ENCODE measurements at regions not wholly inside any gene's neighbourhood (a gene's known extent, or its start where the extent isn't known, plus 50 kb on each side); places are given as distances from the start of the nearest gene placed in this dataset.

DNA sequence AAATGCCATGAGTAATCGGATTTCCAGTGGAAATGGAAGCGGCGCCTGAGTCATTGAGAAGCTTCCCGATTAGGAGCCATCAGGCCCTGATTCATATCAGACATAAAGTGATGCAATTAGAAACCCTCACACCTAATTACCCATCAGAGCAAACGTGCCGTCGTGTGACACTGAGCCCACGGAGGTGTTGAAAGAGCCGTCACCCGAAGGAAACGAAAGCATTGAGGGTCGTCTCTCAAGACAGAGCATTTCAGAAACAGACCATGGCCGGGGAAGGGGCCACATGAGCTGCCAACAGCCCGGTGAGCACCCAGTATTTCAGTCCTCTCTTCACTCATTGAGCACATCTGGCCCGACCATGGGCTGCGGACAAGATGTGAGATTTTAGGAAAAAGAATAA lies 829.3 kb downstream of the TBC1D22A start:
- Histone ChIP-seq H3K9ac (ENCODE audit: low read length) (no peak overlapping the region), H3K9me3 (ENCODE audit: control insufficient read depth in 1 of 2, insufficient read depth in 1 of 2, low read depth in 1 of 2, low read length in 2 of 2) (no peaks in the 10 kb centered on the region), H3K4me3 (replicated peaks in 1 of 2; ENCODE audit: low read depth in 1 of 2, low read length in 2 of 2) (no peak overlapping the region), H2AFZ (ENCODE audit: low read depth, low read length, poor library complexity, severe bottlenecking) (no peak overlapping the region), H3K27ac (ENCODE audit: low read depth, low read length) (no peak overlapping the region), H3K36me3 (ENCODE audit: control insufficient read depth in 1 of 2, insufficient read depth in 2 of 2, low read length in 2 of 2) (no peaks in the 10 kb centered on the region), H3K9me2 (ENCODE audit: insufficient read depth) (no peaks in the 10 kb centered on the region), H3K79me2 (ENCODE audit: insufficient read depth, low read length) (no peaks in the 10 kb centered on the region), H4K20me1 (ENCODE audit: insufficient read depth) (no peaks in the 10 kb centered on the region), H3K4me2 (ENCODE audit: low read length) (no peak overlapping the region), H3K4me1 (ENCODE audit: control insufficient read depth in 1 of 2, insufficient read depth in 2 of 2, low read length in 2 of 2) (no peaks in the 10 kb centered on the region), H3K27me3 (ENCODE audit: insufficient read depth, low read length) (no peaks in the 10 kb centered on the region)
- RAD21 ChIA-PET (ENCODE audit: low non-redundant PET in 1 of 2, low total read pairs in 2 of 2, uncharacterized antibody in 2 of 2, unreplicated experiment in 2 of 2), result no interaction called here
- CTCF ChIA-PET, result no interaction called here
- intact Hi-C loops (cut with micrococcal nuclease), result no loop called here
- DNase-seq (ENCODE audit: low read depth, low spot score), result no peak
- POLR2A ChIA-PET, result no interaction called here
- ATAC-seq, result no peak
- BruUV-seq (replicated peaks), result no TSS peak
- TF ChIP-seq ELF1 (IDR thresholded peaks at IDR 0.05; ENCODE audit: borderline replicate concordance, low read depth), result no peak
- TF ChIP-seq POLR2A (IDR thresholded peaks at IDR 0.05; ENCODE audit: borderline replicate concordance, extremely low read depth, insufficient read depth, insufficient read length), result no peak

DNA sequence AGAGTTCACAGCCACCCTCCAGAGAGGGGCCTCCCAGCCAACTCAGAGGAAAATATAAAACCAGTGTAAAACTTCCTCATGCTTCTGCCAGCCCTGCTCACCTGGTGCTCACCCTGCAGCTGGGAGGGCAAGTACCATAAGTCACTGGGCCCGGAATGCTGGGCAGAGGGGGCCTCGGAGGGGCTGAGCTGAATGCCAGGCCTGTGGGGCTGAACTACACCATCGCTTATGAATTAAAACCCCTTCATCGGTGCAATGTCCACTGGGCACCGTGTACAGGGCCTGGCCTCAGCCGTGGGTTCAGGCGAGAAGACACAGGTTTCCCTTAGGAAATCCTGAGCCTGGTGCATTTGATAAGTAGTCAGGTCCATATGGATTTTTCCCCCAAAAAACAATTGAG lies 828.6 kb downstream of the TBC1D22A start:
- no peaks in the 10 kb centered on the region for H3K9me3 ChIP-seq (ENCODE audit: control insufficient read depth in 1 of 2, insufficient read depth in 1 of 2, low read depth in 1 of 2, low read length in 2 of 2)
- BruUV-seq (replicated peaks), result no TSS peak
- no peak overlapping the region for H2AFZ ChIP-seq (ENCODE audit: low read depth, low read length, poor library complexity, severe bottlenecking)
- TF ChIP-seq, protein P1, sequence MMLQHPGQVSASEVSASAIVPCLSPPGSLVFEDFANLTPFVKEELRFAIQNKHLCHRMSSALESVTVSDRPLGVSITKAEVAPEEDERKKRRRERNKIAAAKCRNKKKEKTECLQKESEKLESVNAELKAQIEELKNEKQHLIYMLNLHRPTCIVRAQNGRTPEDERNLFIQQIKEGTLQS (IDR thresholded peaks at IDR 0.05), result no peak
- TF ChIP-seq EGR1 (IDR thresholded peaks at IDR 0.05; ENCODE audit: low read depth) (no peak), POLR2A (IDR thresholded peaks at IDR 0.05; ENCODE audit: borderline replicate concordance, extremely low read depth, insufficient read depth, insufficient read length) (no peak), FOSL1 (IDR thresholded peaks at IDR 0.05; ENCODE audit: low read depth) (no peak), SP1 (IDR thresholded peaks at IDR 0.05; ENCODE audit: low read depth) (no peak), ZFX (IDR thresholded peaks at IDR 0.05) (no peak), CBX3 (IDR thresholded peaks at IDR 0.05; ENCODE audit: low read depth) (no peak), ZNF274 (IDR thresholded peaks at IDR 0.05; ENCODE audit: low read depth, low read length) (no peak)
- TF ChIP-seq, protein P2, sequence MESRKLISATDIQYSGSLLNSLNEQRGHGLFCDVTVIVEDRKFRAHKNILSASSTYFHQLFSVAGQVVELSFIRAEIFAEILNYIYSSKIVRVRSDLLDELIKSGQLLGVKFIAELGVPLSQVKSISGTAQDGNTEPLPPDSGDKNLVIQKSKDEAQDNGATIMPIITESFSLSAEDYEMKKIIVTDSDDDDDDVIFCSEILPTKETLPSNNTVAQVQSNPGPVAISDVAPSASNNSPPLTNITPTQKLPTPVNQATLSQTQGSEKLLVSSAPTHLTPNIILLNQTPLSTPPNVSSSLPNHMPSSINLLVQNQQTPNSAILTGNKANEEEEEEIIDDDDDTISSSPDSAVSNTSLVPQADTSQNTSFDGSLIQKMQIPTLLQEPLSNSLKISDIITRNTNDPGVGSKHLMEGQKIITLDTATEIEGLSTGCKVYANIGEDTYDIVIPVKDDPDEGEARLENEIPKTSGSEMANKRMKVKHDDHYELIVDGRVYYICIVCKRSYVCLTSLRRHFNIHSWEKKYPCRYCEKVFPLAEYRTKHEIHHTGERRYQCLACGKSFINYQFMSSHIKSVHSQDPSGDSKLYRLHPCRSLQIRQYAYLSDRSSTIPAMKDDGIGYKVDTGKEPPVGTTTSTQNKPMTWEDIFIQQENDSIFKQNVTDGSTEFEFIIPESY (IDR thresholded peaks at IDR 0.05; ENCODE audit: extremely low read depth, insufficient replicate concordance, low read length), result no peak
- TF ChIP-seq, protein P3, sequence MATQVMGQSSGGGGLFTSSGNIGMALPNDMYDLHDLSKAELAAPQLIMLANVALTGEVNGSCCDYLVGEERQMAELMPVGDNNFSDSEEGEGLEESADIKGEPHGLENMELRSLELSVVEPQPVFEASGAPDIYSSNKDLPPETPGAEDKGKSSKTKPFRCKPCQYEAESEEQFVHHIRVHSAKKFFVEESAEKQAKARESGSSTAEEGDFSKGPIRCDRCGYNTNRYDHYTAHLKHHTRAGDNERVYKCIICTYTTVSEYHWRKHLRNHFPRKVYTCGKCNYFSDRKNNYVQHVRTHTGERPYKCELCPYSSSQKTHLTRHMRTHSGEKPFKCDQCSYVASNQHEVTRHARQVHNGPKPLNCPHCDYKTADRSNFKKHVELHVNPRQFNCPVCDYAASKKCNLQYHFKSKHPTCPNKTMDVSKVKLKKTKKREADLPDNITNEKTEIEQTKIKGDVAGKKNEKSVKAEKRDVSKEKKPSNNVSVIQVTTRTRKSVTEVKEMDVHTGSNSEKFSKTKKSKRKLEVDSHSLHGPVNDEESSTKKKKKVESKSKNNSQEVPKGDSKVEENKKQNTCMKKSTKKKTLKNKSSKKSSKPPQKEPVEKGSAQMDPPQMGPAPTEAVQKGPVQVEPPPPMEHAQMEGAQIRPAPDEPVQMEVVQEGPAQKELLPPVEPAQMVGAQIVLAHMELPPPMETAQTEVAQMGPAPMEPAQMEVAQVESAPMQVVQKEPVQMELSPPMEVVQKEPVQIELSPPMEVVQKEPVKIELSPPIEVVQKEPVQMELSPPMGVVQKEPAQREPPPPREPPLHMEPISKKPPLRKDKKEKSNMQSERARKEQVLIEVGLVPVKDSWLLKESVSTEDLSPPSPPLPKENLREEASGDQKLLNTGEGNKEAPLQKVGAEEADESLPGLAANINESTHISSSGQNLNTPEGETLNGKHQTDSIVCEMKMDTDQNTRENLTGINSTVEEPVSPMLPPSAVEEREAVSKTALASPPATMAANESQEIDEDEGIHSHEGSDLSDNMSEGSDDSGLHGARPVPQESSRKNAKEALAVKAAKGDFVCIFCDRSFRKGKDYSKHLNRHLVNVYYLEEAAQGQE (IDR thresholded peaks at IDR 0.05; ENCODE audit: low read depth), result no peak
- TF ChIP-seq, protein P4, sequence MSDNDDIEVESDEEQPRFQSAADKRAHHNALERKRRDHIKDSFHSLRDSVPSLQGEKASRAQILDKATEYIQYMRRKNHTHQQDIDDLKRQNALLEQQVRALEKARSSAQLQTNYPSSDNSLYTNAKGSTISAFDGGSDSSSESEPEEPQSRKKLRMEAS (IDR thresholded peaks at IDR 0.05), result no peak
- TF ChIP-seq, protein P5, sequence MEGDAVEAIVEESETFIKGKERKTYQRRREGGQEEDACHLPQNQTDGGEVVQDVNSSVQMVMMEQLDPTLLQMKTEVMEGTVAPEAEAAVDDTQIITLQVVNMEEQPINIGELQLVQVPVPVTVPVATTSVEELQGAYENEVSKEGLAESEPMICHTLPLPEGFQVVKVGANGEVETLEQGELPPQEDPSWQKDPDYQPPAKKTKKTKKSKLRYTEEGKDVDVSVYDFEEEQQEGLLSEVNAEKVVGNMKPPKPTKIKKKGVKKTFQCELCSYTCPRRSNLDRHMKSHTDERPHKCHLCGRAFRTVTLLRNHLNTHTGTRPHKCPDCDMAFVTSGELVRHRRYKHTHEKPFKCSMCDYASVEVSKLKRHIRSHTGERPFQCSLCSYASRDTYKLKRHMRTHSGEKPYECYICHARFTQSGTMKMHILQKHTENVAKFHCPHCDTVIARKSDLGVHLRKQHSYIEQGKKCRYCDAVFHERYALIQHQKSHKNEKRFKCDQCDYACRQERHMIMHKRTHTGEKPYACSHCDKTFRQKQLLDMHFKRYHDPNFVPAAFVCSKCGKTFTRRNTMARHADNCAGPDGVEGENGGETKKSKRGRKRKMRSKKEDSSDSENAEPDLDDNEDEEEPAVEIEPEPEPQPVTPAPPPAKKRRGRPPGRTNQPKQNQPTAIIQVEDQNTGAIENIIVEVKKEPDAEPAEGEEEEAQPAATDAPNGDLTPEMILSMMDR (IDR thresholded peaks at IDR 0.05 in 2 of 3, conservative IDR thresholded peaks at IDR 0.05 in 1 of 3; ENCODE audit: borderline replicate concordance in 1 of 3, insufficient read depth in 1 of 3, low read depth in 2 of 3, low read length in 2 of 3), result no peak
- H3K79me2 ChIP-seq (ENCODE audit: insufficient read depth, low read length), result no peaks in the 10 kb centered on the region
- ChIA-PET CTCF (no interaction called here), POLR2A (no interaction called here), RAD21 (ENCODE audit: low non-redundant PET in 1 of 2, low total read pairs in 2 of 2, uncharacterized antibody in 2 of 2, unreplicated experiment in 2 of 2) (no interaction called here)
- ATAC-seq (no peak), DNase-seq (ENCODE audit: low read depth, low spot score) (no peak)
- no peak overlapping the region for H3K27ac ChIP-seq (ENCODE audit: low read depth, low read length)
- no peaks in the 10 kb centered on the region for H4K20me1 ChIP-seq (ENCODE audit: insufficient read depth)
- H3K27me3 ChIP-seq (ENCODE audit: insufficient read depth, low read length), result no peaks in the 10 kb centered on the region
- intact Hi-C loops (cut with micrococcal nuclease), result no loop called here
- H3K4me2 ChIP-seq (ENCODE audit: low read length), result no peak overlapping the region
- no peaks in the 10 kb centered on the region for H3K4me1 ChIP-seq (ENCODE audit: control insufficient read depth in 1 of 2, insufficient read depth in 2 of 2, low read length in 2 of 2)
- no peaks in the 10 kb centered on the region for H3K9me2 ChIP-seq (ENCODE audit: insufficient read depth)
- no peaks in the 10 kb centered on the region for H3K36me3 ChIP-seq (ENCODE audit: control insufficient read depth in 1 of 2, insufficient read depth in 2 of 2, low read length in 2 of 2)
- H3K9ac ChIP-seq (ENCODE audit: low read length), result no peak overlapping the region
- H3K4me3 ChIP-seq (replicated peaks in 1 of 2; ENCODE audit: low read depth in 1 of 2, low read length in 2 of 2), result no peak overlapping the region
